ENCODE measurements at regions not wholly inside any gene's neighbourhood (a gene's known extent, or its start where the extent isn't known, plus 50 kb on each side); places are given as distances from the start of the nearest gene placed in this dataset.

DNA sequence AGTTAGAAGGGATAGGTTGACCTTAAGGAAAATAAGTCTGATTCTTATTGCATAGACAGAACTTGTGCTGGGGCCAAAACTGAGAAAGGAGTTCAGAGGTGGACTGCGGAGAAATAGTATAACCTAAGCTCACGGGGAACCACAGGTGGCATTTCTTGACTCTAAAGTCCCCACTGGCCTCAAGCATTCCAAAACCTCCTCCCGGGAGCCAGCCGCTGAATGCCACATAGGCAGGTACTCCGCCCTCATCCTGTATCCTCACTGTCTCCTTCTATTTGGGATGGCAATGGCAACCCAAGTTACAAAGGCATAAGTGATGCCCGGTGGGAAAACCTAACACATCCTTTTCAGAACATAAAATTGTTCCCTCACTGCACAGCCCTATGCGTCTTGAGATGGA is 173.0 kb downstream of the SP3 start:
- no peaks in the 10 kb centered on the region for H3K9me3 ChIP-seq (ENCODE audit: insufficient read depth, low read depth, low read length)
- no peak overlapping the region for H3K4me2 ChIP-seq (ENCODE audit: low read depth, low read length, poor library complexity, severe bottlenecking)
- H3K27me3 ChIP-seq (ENCODE audit: insufficient read depth, low read length, poor library complexity, severe bottlenecking): no peaks in the 10 kb centered on the region
- no peak overlapping the region for H3K4me3 ChIP-seq (ENCODE audit: low read length, poor library complexity, severe bottlenecking)
- no peaks in the 10 kb centered on the region for H3K4me1 ChIP-seq (ENCODE audit: insufficient read depth, low read length, poor library complexity, severe bottlenecking)
- H3K36me3 ChIP-seq (ENCODE audit: insufficient read depth, low read length): no peaks in the 10 kb centered on the region
- H3F3A ChIP-seq (ENCODE audit: low read depth): no peaks in the 10 kb centered on the region
- H2AFZ ChIP-seq (ENCODE audit: low read length): no peak overlapping the region
- H3K9me2 ChIP-seq (replicated peaks; ENCODE audit: low read depth, low read length): no peaks in the 10 kb centered on the region
- no peak overlapping the region for H3K9ac ChIP-seq (ENCODE audit: low read depth, low read length, poor library complexity, severe bottlenecking)
- H4K20me1 ChIP-seq (ENCODE audit: insufficient read depth, low read length, poor library complexity, severe bottlenecking): no peaks in the 10 kb centered on the region
- H3K79me2 ChIP-seq (ENCODE audit: insufficient read depth, low read length): no peaks in the 10 kb centered on the region
- TF ChIP-seq EZH2phosphoT487 (IDR thresholded peaks at IDR 0.05; ENCODE audit: borderline replicate concordance): no peak
- TF ChIP-seq, protein P1, sequence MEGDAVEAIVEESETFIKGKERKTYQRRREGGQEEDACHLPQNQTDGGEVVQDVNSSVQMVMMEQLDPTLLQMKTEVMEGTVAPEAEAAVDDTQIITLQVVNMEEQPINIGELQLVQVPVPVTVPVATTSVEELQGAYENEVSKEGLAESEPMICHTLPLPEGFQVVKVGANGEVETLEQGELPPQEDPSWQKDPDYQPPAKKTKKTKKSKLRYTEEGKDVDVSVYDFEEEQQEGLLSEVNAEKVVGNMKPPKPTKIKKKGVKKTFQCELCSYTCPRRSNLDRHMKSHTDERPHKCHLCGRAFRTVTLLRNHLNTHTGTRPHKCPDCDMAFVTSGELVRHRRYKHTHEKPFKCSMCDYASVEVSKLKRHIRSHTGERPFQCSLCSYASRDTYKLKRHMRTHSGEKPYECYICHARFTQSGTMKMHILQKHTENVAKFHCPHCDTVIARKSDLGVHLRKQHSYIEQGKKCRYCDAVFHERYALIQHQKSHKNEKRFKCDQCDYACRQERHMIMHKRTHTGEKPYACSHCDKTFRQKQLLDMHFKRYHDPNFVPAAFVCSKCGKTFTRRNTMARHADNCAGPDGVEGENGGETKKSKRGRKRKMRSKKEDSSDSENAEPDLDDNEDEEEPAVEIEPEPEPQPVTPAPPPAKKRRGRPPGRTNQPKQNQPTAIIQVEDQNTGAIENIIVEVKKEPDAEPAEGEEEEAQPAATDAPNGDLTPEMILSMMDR (conservative IDR thresholded peaks at IDR 0.05; ENCODE audit: low read length): no peak

DNA sequence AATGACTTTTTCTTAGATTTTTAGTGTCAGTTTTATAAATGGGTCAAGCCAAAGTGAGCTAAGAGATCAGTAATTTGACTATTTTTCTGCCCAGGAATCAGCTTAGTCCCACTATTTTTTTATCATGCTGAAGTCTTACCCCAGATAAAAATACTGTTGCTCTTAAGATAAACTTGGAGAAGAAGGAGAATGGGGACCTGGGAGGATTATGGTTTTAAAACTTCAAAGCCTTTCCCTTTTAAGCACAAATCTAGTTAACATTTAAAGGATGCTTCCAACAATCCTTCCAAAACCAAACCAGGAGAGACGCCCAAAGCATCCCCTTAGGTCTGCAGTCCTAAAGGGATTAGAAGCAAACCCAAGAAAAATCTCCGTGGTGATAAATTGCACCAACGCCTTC is 172.4 kb downstream of the SP3 start:
- no peaks in the 10 kb centered on the region for H3K27me3 ChIP-seq (ENCODE audit: insufficient read depth, low read length, poor library complexity, severe bottlenecking)
- H3K9ac ChIP-seq (ENCODE audit: low read depth, low read length, poor library complexity, severe bottlenecking): no peak overlapping the region
- H3K36me3 ChIP-seq (ENCODE audit: insufficient read depth, low read length): no peaks in the 10 kb centered on the region

DNA sequence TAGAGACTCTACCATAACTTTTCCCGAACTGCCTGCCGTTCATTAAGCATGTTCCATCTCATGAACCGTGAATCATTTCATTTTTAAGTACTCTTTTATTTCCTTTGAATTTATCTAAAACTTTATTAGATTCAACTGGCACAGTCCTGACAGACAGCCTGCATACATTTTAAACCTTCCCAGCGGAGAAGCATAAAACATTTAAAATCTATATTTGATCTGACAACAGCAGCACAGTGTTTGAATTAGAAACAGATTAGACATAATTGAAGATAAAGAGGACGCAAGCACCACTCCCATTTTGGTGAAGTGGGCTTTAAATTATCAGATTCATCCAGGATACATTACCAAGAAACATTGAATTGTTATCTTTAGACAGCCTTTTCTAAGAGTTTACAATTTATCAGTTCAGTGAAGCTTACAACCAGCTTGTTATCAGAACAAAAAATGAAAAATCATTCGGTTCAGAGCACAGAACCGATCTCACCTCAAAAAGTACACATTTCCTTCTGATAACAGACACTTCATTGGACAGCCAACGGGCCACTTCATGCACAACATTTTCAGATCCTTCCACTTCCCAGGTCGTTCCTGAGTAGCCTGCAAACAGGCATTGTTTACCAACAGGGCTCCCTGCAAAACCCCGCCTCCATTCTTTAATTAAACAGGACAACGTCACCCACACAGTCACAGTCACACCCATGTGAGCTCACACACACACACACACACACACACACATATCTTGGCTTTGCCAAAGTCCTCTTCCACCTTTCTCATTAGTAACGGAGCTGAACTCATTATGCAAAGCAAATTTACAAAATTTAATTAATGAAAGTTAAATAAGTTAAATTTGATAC is 171.2 kb downstream of the SP3 start:
- H3K9ac ChIP-seq (ENCODE audit: low read depth, low read length, poor library complexity, severe bottlenecking): no peak overlapping the region
- no peaks in the 10 kb centered on the region for H3K36me3 ChIP-seq (ENCODE audit: insufficient read depth, low read length)

More for the DNA sequence above, 172.4 kb downstream of the SP3 start:
- Histone ChIP-seq H3K4me1 (ENCODE audit: insufficient read depth, low read length, poor library complexity, severe bottlenecking) (no peaks in the 10 kb centered on the region), H4K20me1 (ENCODE audit: insufficient read depth, low read length, poor library complexity, severe bottlenecking) (no peaks in the 10 kb centered on the region), H3K4me3 (ENCODE audit: low read length, poor library complexity, severe bottlenecking) (no peak overlapping the region), H3K4me2 (ENCODE audit: low read depth, low read length, poor library complexity, severe bottlenecking) (no peak overlapping the region), H3K79me2 (ENCODE audit: insufficient read depth, low read length) (no peaks in the 10 kb centered on the region), H3K9me3 (ENCODE audit: insufficient read depth, low read depth, low read length) (no peaks in the 10 kb centered on the region), H3F3A (ENCODE audit: low read depth) (no peaks in the 10 kb centered on the region), H3K9me2 (replicated peaks; ENCODE audit: low read depth, low read length) (no peaks in the 10 kb centered on the region), H2AFZ (ENCODE audit: low read length) (no peak overlapping the region)
- TF ChIP-seq, protein P1 (conservative IDR thresholded peaks at IDR 0.05; ENCODE audit: low read length): no peak
- TF ChIP-seq EZH2phosphoT487 (IDR thresholded peaks at IDR 0.05; ENCODE audit: borderline replicate concordance): no peak

More for the DNA sequence above, 171.2 kb downstream of the SP3 start:
- H3K4me3 ChIP-seq (ENCODE audit: low read length, poor library complexity, severe bottlenecking): no peak overlapping the region
- no peaks in the 10 kb centered on the region for H3K4me1 ChIP-seq (ENCODE audit: insufficient read depth, low read length, poor library complexity, severe bottlenecking)
- no peaks in the 10 kb centered on the region for H3K9me2 ChIP-seq (replicated peaks; ENCODE audit: low read depth, low read length)
- H3F3A ChIP-seq (ENCODE audit: low read depth): no peaks in the 10 kb centered on the region
- no peaks in the 10 kb centered on the region for H4K20me1 ChIP-seq (ENCODE audit: insufficient read depth, low read length, poor library complexity, severe bottlenecking)
- no peak overlapping the region for H3K4me2 ChIP-seq (ENCODE audit: low read depth, low read length, poor library complexity, severe bottlenecking)
- no peaks in the 10 kb centered on the region for H3K27me3 ChIP-seq (ENCODE audit: insufficient read depth, low read length, poor library complexity, severe bottlenecking)
- no peaks in the 10 kb centered on the region for H3K9me3 ChIP-seq (ENCODE audit: insufficient read depth, low read depth, low read length)
- TF ChIP-seq EZH2phosphoT487 (IDR thresholded peaks at IDR 0.05; ENCODE audit: borderline replicate concordance): no peak
- TF ChIP-seq, protein P1 (conservative IDR thresholded peaks at IDR 0.05; ENCODE audit: low read length): no peak
- H3K79me2 ChIP-seq (ENCODE audit: insufficient read depth, low read length): no peaks in the 10 kb centered on the region
- no peak overlapping the region for H2AFZ ChIP-seq (ENCODE audit: low read length)
